ENCODE measurements at regions not wholly inside any gene's neighbourhood (a gene's known extent, or its start where the extent isn't known, plus 50 kb on each side); places are given as distances from the start of the nearest gene placed in this dataset.

DNA sequence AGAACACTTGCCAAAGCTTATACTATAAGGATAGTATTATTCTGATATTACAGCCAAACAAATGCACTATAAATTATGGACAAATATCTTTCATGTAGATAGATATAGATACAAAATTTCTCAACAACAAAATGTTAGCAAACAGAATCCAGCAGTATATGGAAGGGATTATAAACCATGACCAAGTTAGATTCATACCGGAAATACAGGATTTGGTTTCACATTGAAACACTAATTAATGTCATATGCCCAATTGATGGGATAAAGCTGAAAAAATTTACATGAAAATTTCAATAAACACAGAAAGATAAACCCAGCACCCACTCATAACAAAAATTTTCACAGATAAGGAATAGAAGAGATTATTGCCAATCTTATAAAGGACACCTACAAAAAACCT lies 770.3 kb upstream of the SLC35B3 start:
- Histone ChIP-seq H3K9me3 (ENCODE audit: control insufficient read depth, insufficient read depth, low read length) (no peaks in the 10 kb centered on the region), H3K27ac (ENCODE audit: low read depth, low read length) (no peak overlapping the region), H3K4me3 (ENCODE audit: low read depth, low read length) (no peak overlapping the region), H3K27me3 (ENCODE audit: control insufficient read depth, insufficient read depth, low read length) (no peaks in the 10 kb centered on the region)
- DNase-seq (ENCODE audit: low read depth, low spot score) = no peak
- TF ChIP-seq, protein P1, sequence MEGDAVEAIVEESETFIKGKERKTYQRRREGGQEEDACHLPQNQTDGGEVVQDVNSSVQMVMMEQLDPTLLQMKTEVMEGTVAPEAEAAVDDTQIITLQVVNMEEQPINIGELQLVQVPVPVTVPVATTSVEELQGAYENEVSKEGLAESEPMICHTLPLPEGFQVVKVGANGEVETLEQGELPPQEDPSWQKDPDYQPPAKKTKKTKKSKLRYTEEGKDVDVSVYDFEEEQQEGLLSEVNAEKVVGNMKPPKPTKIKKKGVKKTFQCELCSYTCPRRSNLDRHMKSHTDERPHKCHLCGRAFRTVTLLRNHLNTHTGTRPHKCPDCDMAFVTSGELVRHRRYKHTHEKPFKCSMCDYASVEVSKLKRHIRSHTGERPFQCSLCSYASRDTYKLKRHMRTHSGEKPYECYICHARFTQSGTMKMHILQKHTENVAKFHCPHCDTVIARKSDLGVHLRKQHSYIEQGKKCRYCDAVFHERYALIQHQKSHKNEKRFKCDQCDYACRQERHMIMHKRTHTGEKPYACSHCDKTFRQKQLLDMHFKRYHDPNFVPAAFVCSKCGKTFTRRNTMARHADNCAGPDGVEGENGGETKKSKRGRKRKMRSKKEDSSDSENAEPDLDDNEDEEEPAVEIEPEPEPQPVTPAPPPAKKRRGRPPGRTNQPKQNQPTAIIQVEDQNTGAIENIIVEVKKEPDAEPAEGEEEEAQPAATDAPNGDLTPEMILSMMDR (IDR thresholded peaks at IDR 0.05; ENCODE audit: low read depth, low read length) = no peak
- CTCF ChIA-PET = no interaction called here
- POLR2A ChIA-PET = no interaction called here

DNA sequence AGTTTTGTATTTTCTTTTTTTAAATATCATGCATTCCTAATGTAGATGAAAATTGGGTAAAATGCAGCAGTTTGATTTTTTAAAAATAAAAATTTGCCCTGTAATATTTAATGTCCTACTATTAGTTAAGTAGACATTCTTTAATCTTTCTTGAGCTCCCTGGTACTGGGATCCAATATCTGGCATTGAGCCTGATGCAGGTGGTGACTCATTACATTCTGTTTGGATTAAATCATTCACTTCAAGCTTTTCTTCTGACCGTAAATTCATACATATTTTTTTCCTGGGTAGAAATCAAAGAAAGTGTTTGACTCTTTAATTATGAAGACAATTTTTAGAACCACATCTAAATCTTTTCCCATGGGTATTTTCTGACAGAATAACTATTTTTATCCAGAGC lies 768.8 kb upstream of the SLC35B3 start:
- H3K27ac ChIP-seq (ENCODE audit: low read depth, low read length) = no peak overlapping the region
- DNase-seq (ENCODE audit: low read depth, low spot score) = peak; percentile 13
- no peaks in the 10 kb centered on the region for H3K9me3 ChIP-seq (ENCODE audit: control insufficient read depth, insufficient read depth, low read length)
- POLR2A ChIA-PET = no interaction called here
- H3K27me3 ChIP-seq (ENCODE audit: control insufficient read depth, insufficient read depth, low read length) = no peaks in the 10 kb centered on the region
- TF ChIP-seq, protein P1 (IDR thresholded peaks at IDR 0.05; ENCODE audit: low read depth, low read length) = no peak
- CTCF ChIA-PET = no interaction called here
- H3K4me3 ChIP-seq (ENCODE audit: low read depth, low read length) = no peak overlapping the region

DNA sequence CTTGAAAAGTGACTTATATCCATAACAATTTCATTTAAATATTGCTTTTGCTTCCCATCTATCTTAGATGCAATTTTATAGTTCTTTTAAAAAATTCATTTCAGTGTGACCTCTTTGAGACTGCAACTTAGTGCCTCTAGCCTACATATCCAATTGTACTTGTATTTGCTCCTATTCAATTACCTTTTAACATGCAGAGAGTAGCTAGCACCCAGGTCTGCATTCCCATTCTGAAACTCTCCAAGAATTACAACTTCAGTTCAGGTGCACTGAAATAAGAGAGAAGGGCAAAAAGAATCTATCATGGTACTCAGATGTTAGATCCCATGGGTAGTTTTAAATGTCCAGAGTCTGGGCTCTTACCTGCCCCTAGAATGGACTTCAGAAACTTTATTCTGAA lies 765.4 kb upstream of the SLC35B3 start:
- TF ChIP-seq, protein P1 (IDR thresholded peaks at IDR 0.05; ENCODE audit: low read depth, low read length) = no peak
- DNase-seq (ENCODE audit: low read depth, low spot score) = no peak
- ChIA-PET POLR2A (no interaction called here), CTCF (no interaction called here)
- H3K9me3 ChIP-seq (ENCODE audit: control insufficient read depth, insufficient read depth, low read length) = no peaks in the 10 kb centered on the region
- no peak overlapping the region for H3K27ac ChIP-seq (ENCODE audit: low read depth, low read length)
- no peaks in the 10 kb centered on the region for H3K27me3 ChIP-seq (ENCODE audit: control insufficient read depth, insufficient read depth, low read length)
- no peak overlapping the region for H3K4me3 ChIP-seq (ENCODE audit: low read depth, low read length)

DNA sequence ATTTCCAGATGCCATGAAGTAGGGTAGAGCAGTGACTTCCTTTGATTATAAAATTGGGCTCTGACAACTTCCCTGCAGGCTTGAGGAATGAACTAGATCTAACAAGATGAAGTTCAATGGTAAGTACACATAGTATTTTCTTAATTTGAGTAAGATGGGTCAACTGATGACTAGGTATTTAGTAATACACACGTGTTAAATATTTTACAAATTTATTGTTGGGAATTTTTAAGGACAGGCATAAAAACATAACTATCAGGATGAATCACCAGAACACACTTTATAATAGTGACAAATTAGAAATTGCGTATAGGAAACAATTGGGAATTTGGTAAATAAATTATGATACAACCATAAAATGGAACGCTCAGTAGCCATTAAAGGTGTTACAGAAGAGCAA lies 762.4 kb upstream of the SLC35B3 start:
- TF ChIP-seq, protein P1 (IDR thresholded peaks at IDR 0.05; ENCODE audit: low read depth, low read length) = no peak

DNA sequence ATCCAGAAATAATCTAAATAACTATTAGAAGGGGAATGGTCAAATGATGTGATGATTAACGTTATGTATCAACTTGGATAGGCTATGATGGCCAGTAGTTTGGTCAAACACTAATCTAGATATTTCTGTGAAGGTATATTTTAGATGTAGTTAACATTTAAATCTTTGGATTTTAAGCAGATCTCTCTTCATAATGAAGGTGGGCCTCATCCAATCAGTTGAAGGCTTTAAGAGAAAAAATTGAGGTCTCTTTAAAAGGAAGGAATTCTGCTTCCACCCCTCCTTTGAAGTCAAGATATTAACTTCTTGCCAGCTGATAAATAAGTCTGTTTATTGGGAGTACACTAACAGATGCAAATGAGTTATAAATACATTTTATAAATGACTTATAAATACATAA lies 760.0 kb upstream of the SLC35B3 start:
- no peaks in the 10 kb centered on the region for H3K9me3 ChIP-seq (ENCODE audit: control insufficient read depth, insufficient read depth, low read length)
- CTCF ChIA-PET = no interaction called here
- TF ChIP-seq, protein P1 (IDR thresholded peaks at IDR 0.05; ENCODE audit: low read depth, low read length) = no peak

More for the DNA sequence above, 762.4 kb upstream of the SLC35B3 start:
- Histone ChIP-seq H3K27ac (ENCODE audit: low read depth, low read length) (no peak overlapping the region), H3K27me3 (ENCODE audit: control insufficient read depth, insufficient read depth, low read length) (no peaks in the 10 kb centered on the region), H3K4me3 (ENCODE audit: low read depth, low read length) (no peak overlapping the region), H3K9me3 (ENCODE audit: control insufficient read depth, insufficient read depth, low read length) (no peaks in the 10 kb centered on the region)
- CTCF ChIA-PET = no interaction called here
- POLR2A ChIA-PET = no interaction called here
- no peak for DNase-seq (ENCODE audit: low read depth, low spot score)

More for the DNA sequence above, 760.0 kb upstream of the SLC35B3 start:
- POLR2A ChIA-PET = no interaction called here
- Histone ChIP-seq H3K4me3 (ENCODE audit: low read depth, low read length) (no peak overlapping the region), H3K27ac (ENCODE audit: low read depth, low read length) (no peak overlapping the region), H3K27me3 (ENCODE audit: control insufficient read depth, insufficient read depth, low read length) (no peaks in the 10 kb centered on the region)
- no peak for DNase-seq (ENCODE audit: low read depth, low spot score)
